Fibroblast of mammary gland (primary cell): ENCODE measurements at regions not wholly inside any gene's neighbourhood (a gene's known extent, or its start where the extent isn't known, plus 50 kb on each side); places are given as distances from the start of the nearest gene placed in this dataset.

ENCODE experiments used
- DNase-seq: peaks from one replicate; pipeline ENCODE4 v3.0.0-alpha.2; 2010; ENCODE audit warnings: low read depth
- H3K4me3 ChIP-seq: 2 replicates; pipeline ENCODE4 v1.5.1; 2011; ENCODE audit warnings: low read depth, mild to moderate bottlenecking, low read length, moderate library complexity; ENCODE audit not compliant: control insufficient read depth
- TF ChIP-seq, protein P1 (sequence below): conservative IDR thresholded peaks from 2 replicates; pipeline ENCODE4 v1.5.1; 2011; ENCODE audit warnings: low read depth, low read length, inconsistent platforms; ENCODE audit not compliant: control insufficient read depth, insufficient read depth

DNA sequence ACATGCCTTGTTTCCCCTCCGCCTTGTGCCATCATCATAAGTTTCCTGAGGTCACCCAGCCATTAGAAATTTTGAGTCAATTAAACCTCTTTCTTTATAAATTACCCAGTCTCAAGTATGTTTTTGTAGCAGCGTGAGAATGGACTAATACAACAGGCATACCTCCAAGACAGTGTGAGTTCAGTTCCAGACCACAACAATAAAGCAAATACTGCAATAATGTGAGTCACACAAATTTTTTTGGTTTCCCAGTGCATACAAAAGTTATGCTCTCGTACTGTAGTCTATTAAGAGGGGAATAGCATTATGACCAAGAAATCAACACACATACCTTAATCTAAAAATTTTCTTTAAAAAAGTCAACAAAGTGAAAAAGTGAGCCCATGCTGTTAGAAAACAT lies 217.2 kb downstream of the NR4A2 start:
- peak; percentile 39 for DNase-seq
- TF ChIP-seq, protein P1, sequence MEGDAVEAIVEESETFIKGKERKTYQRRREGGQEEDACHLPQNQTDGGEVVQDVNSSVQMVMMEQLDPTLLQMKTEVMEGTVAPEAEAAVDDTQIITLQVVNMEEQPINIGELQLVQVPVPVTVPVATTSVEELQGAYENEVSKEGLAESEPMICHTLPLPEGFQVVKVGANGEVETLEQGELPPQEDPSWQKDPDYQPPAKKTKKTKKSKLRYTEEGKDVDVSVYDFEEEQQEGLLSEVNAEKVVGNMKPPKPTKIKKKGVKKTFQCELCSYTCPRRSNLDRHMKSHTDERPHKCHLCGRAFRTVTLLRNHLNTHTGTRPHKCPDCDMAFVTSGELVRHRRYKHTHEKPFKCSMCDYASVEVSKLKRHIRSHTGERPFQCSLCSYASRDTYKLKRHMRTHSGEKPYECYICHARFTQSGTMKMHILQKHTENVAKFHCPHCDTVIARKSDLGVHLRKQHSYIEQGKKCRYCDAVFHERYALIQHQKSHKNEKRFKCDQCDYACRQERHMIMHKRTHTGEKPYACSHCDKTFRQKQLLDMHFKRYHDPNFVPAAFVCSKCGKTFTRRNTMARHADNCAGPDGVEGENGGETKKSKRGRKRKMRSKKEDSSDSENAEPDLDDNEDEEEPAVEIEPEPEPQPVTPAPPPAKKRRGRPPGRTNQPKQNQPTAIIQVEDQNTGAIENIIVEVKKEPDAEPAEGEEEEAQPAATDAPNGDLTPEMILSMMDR, result no peak
- no peak overlapping the region for H3K4me3 ChIP-seq

DNA sequence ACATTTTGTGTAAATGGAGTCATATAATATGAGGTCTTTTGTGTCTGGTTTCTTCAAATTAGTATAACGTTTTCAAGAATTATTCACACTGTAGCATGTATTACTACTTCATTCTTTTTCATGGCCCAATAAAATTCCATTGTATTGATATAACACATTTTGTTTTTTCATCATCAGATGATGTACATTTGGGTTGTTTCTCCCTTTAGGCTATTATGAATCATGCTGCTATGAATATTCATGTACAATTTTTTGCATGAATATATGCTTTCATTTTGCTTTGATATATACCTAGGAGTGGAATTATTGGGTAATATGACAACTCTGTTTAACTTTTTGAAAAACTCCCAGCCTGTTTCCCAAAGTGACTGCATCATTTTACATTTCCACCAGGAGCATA lies 220.2 kb downstream of the NR4A2 start:
- TF ChIP-seq, protein P1, result no peak
- no peak for DNase-seq
- no peak overlapping the region for H3K4me3 ChIP-seq

DNA sequence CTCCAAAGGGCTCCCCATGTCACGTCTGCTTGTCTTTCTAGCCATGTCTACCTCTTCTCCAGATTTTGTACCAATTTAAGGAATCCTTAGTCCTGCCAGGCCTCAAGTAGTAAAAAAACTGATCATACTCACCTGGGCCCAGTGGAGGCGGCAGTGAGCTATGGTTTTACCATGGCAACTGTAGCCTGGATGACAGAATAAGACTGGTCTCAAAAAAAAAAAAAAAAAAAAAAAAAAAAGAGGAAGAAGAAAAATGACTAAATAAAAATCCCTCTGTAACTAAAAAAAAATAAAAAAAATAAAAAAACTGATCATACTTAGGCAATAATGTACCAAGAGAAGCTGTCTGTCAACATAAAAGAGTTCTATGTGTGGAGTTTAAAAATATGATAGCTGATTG lies 221.6 kb downstream of the NR4A2 start:
- TF ChIP-seq, protein P1, result no peak
- no peak overlapping the region for H3K4me3 ChIP-seq
- no peak for DNase-seq

DNA sequence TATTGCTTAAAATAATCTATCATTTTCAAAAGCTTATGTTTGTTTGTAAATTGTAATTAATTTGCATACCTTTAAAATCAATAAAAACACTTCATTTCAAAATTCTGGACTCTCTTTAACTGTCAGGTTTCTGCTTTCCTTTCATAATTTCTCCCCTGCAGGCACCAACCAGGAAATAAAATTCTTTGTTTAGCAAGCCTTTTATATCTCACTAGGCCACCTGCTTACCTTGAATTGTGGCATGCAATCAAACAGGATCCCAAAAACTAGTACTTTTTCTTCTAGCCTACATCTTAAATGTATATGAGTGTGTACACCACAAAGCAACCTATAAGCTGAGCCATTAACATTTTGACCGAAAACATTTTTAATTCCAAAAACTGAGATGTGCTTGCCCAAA lies 233.1 kb downstream of the NR4A2 start:
- no peak for DNase-seq
- TF ChIP-seq, protein P1, result no peak
- no peak overlapping the region for H3K4me3 ChIP-seq

DNA sequence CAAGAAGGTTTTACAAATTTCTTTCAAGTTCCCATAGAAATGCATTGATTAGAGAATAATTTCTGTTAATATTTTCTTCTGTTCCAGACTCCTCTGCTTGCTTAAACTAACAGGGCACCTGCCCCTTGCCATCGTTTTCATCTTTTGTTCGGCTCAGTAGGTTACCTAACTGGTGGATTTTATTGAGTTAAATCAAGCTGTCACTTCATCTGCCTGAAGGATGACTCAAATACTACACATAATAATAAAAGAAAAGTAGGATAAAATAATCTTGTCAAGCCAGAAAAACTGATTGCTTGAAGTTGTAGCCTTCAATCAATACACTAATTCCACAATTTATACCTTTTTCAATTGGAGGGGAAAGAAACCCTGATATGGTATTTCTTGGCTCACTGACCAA lies 234.0 kb downstream of the NR4A2 start:
- no peak for DNase-seq

DNA sequence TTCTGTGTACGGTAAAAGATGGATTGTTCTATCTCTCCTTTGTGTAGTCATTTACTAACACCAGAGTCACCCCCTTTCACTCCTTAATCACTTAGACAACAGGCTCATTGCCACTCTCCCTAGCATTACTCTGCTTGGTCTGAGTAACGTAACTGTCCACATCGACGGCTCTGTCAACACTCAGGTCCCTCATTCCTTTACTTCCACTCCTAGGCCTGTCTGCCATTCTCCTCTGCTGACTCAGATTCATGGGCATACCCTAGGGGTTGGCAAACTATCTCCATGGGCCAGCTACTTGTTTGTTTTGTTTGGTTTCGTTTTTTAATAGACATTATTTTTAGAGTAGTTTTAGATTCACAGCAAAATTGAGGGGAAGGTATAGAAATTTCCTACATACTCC lies 243.9 kb downstream of the NR4A2 start:
- TF ChIP-seq, protein P1, result no peak
- no peak overlapping the region for H3K4me3 ChIP-seq
- DNase-seq, result no peak

More for the DNA sequence above, 234.0 kb downstream of the NR4A2 start:
- H3K4me3 ChIP-seq, result no peak overlapping the region
- TF ChIP-seq, protein P1, result no peak

DNA sequence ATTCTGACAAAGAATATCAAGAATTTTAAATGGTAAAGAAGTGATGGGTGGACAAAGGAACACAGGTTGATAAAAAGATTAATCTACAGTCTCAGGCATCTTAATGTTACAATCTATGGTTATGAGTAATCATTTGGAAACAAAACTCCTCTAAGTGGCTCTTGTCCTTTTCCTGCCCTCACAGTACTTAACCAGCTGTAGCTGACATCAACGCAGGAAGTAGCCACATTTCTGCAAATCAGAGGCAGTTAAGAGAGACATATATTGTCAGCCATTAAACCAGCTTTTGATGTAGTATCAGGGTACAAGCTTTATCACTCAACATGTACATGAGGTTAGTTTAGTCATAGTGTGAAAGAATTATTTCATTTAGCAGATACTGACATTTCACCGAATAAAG lies 244.6 kb downstream of the NR4A2 start:
- TF ChIP-seq, protein P1, result no peak
- peak; percentile 8 for DNase-seq
- H3K4me3 ChIP-seq, result no peak overlapping the region
